Tibial artery (tissue), 4 donors: ENCODE measurements at regions not wholly inside any gene's neighbourhood (a gene's known extent, or its start where the extent isn't known, plus 50 kb on each side); places are given as distances from the start of the nearest gene placed in this dataset.
"Not testable (repeated sequence)": the region's sequence is repeated elsewhere in the genome, so short reads cannot be mapped to it uniquely, and the experiment has no call there.

Experiments
- DNase-seq, 2 donors: peaks; one replicate each; pipeline ENCODE4 v3.0.0-alpha.2; 2019
- H3K27ac ChIP-seq, 2 donors: fragments of 200-600 bp; sonication (generic) in 1 of 2; 1 replicate in 1 of 2; 2 replicates in 1 of 2; pipeline ENCODE4 v1.5.1; 2018 to 2019; ENCODE audit warnings: mild to moderate bottlenecking in 1 of 2
- H3K27me3 ChIP-seq, 2 donors: fragments of 200-600 bp; sonication (generic) in 1 of 2; one replicate each; pipeline versions ENCODE4 v1.5.1 to v1.6.0; 2016 to 2019
- H3K36me3 ChIP-seq, 3 donors: fragments of 200-600 bp; sonication (generic) in 2 of 3; one replicate each; pipeline ENCODE4 v1.5.1; 2016 to 2019; ENCODE audit warnings: mild to moderate bottlenecking in 2 of 3
- H3K4me1 ChIP-seq, 4 donors: fragments of 200-600 bp; sonication (generic) in 2 of 4; 1 replicate in 3 of 4; 2 replicates in 1 of 4; pipeline ENCODE4 v1.5.1; 2016 to 2019
- H3K4me3 ChIP-seq, 2 donors: fragments of 200-600 bp; sonication (generic) in 1 of 2; 1 replicate in 1 of 2; 2 replicates in 1 of 2; pipeline ENCODE4 v1.5.1; 2018 to 2019; ENCODE audit warnings: mild to moderate bottlenecking in 2 of 2
- H3K9me3 ChIP-seq, 3 donors: fragments of 200-600 bp; sonication (generic) in 1 of 3; one replicate each; pipeline ENCODE4 v1.5.1; 2016 to 2019
- CTCF ChIP-seq, 2 experiments: fragments of 200-600 bp in 1 of 2; fragments of 450-650 bp in 1 of 2; IDR thresholded peaks; one replicate each; pipeline ENCODE4 v1.5.1; 2017 to 2019; ENCODE audit warnings: antibody characterized with exemption in 2 of 2, mild to moderate bottlenecking in 1 of 2, moderate library complexity in 1 of 2
- intact Hi-C: fragments of 100-400 bp; cut with DNase I; formaldehyde crosslinking; loops from one replicate; pipeline ENCODE4 v1.15.0; 2023; ENCODE audit warnings: low total_unique reads

GRCh38 chr13:56736966-56737365, 403.8 kb upstream of the PRR20A start:
- Histone ChIP-seq H3K27me3 (no peaks in the 10 kb centered on the region), H3K4me1 (no peaks in the 10 kb centered on the region), H3K4me3 (no peak overlapping the region), H3K9me3 (no peaks in the 10 kb centered on the region), H3K36me3 (no peaks in the 10 kb centered on the region), H3K27ac (no peak overlapping the region)
- TF ChIP-seq CTCF (IDR thresholded peaks at IDR 0.05): no peak
- intact Hi-C loops: no loop called here
- no peak for DNase-seq

- no peaks in the 10 kb centered on the region for H3K36me3 ChIP-seq
Measured at GRCh38 chr13:56752636-56753035, 388.1 kb upstream of the PRR20A start.

GRCh38 chr13:56755181-56755935, 385.4 kb upstream of the PRR20A start:
- no peak for DNase-seq
- no peak overlapping the region for H3K27ac ChIP-seq
- intact Hi-C loops: no loop called here

More at GRCh38 chr13:56752636-56753035, 388.1 kb upstream of the PRR20A start:
- H3K27ac ChIP-seq: no peak overlapping the region
- H3K4me1 ChIP-seq: no peaks in the 10 kb centered on the region
- no peak overlapping the region for H3K4me3 ChIP-seq
- no peak for TF ChIP-seq CTCF (IDR thresholded peaks at IDR 0.05)
- no peaks in the 10 kb centered on the region for H3K9me3 ChIP-seq
- no peaks in the 10 kb centered on the region for H3K27me3 ChIP-seq
- intact Hi-C loops: no loop called here
- no peak for DNase-seq

GRCh38 chr13:56763333-56763732, 377.4 kb upstream of the PRR20A start:
- H3K27ac ChIP-seq, H3K4me3 ChIP-seq, DNase-seq, H3K4me1 ChIP-seq, H3K36me3 ChIP-seq, H3K27me3 ChIP-seq, intact Hi-C loops: not testable (repeated sequence)
- H3K9me3 ChIP-seq: peaks cover 0 to 15% (median 7%) of the 10 kb centered on the region in 3 donors

More at GRCh38 chr13:56755181-56755935, 385.4 kb upstream of the PRR20A start:
- H3K4me1 ChIP-seq: no peaks in the 10 kb centered on the region
- no peak for TF ChIP-seq CTCF (IDR thresholded peaks at IDR 0.05)
- no peaks in the 10 kb centered on the region for H3K27me3 ChIP-seq
- no peaks in the 10 kb centered on the region for H3K9me3 ChIP-seq
- no peaks in the 10 kb centered on the region for H3K36me3 ChIP-seq
- H3K4me3 ChIP-seq: no peak overlapping the region

- no peak for TF ChIP-seq CTCF (IDR thresholded peaks at IDR 0.05)
- Histone ChIP-seq H3K4me1 (no peaks in the 10 kb centered on the region), H3K9me3 (no peaks in the 10 kb centered on the region), H3K27ac (no peak overlapping the region), H3K27me3 (no peaks in the 10 kb centered on the region), H3K4me3 (no peak overlapping the region), H3K36me3 (no peaks in the 10 kb centered on the region)
- no peak for DNase-seq
- intact Hi-C loops: no loop called here
Measured at GRCh38 chr13:56773148-56773547, 367.6 kb upstream of the PRR20A start.

GRCh38 chr13:56789527-56789926, 351.2 kb upstream of the PRR20A start:
- Histone ChIP-seq H3K4me3 (no peak overlapping the region), H3K9me3 (no peaks in the 10 kb centered on the region), H3K4me1 (no peaks in the 10 kb centered on the region), H3K27me3 (no peaks in the 10 kb centered on the region), H3K27ac (no peak overlapping the region), H3K36me3 (no peaks in the 10 kb centered on the region)
- intact Hi-C loops: no loop called here
- no peak for TF ChIP-seq CTCF (IDR thresholded peaks at IDR 0.05)
- DNase-seq: no peak
